Mesenchymal stem cell (in vitro differentiated cells and primary cell): ENCODE measurements at regions not wholly inside any gene's neighbourhood (a gene's known extent, or its start where the extent isn't known, plus 50 kb on each side); places are given as distances from the start of the nearest gene placed in this dataset.

Experiments
- DNase-seq: peaks from one replicate; pipeline ENCODE4 v3.0.0-alpha.2; 2013
- H2AFZ ChIP-seq: one replicate; pipeline ENCODE4 v1.6.1; 2013; ENCODE audit warnings: low read depth, mild to moderate bottlenecking, control low read depth, inconsistent platforms, low read length, moderate library complexity
- H2AK5ac ChIP-seq: 2 replicates; pipeline ENCODE4 v1.6.1; 2013; ENCODE audit warnings: low read length, moderate library complexity, mild to moderate bottlenecking, inconsistent platforms; ENCODE audit not compliant: severe bottlenecking
- H2BK120ac ChIP-seq: one replicate; pipeline ENCODE4 v1.6.1; 2013; ENCODE audit warnings: low read depth, mild to moderate bottlenecking, inconsistent platforms, low read length, moderate library complexity
- H2BK12ac ChIP-seq, 2 experiments: one replicate each; pipeline ENCODE4 v1.6.1; 2013; ENCODE audit warnings: inconsistent platforms in 2 of 2, low read length in 2 of 2, mild to moderate bottlenecking in 2 of 2, moderate library complexity in 2 of 2, control low read depth in 1 of 2
- H2BK15ac ChIP-seq: one replicate; pipeline ENCODE4 v1.6.1; 2013; ENCODE audit warnings: mild to moderate bottlenecking, low read depth, inconsistent platforms; ENCODE audit not compliant: poor library complexity, severe bottlenecking
- H2BK5ac ChIP-seq: 2 replicates; pipeline ENCODE4 v1.6.1; 2013; ENCODE audit warnings: low read depth, mild to moderate bottlenecking, low read length, control low read depth, inconsistent platforms; ENCODE audit not compliant: poor library complexity, severe bottlenecking
- H3K14ac ChIP-seq, 2 experiments: one replicate each; pipeline ENCODE4 v1.6.1; 2013; ENCODE audit warnings: inconsistent platforms in 2 of 2, low read length in 2 of 2, control low read depth in 1 of 2, mild to moderate bottlenecking in 1 of 2, moderate library complexity in 1 of 2
- H3K18ac ChIP-seq, 2 experiments: one replicate each; pipeline ENCODE4 v1.6.1; 2013; ENCODE audit warnings: inconsistent platforms in 2 of 2, low read length in 2 of 2, control low read depth in 1 of 2, low read depth in 1 of 2, mild to moderate bottlenecking in 1 of 2
- H3K23ac ChIP-seq, 2 experiments: one replicate each; pipeline ENCODE4 v1.6.1; 2013; ENCODE audit warnings: inconsistent platforms in 2 of 2, low read length in 2 of 2, mild to moderate bottlenecking in 2 of 2, moderate library complexity in 2 of 2, control low read depth in 1 of 2
- H3K27ac ChIP-seq: 2 replicates; pipeline ENCODE4 v1.5.1; 2013; ENCODE audit warnings: mild to moderate bottlenecking, moderate library complexity, low read length, control low read depth, inconsistent platforms; ENCODE audit not compliant: poor library complexity, severe bottlenecking
- H3K27me3 ChIP-seq, 2 experiments: 2 replicates each; pipeline versions ENCODE4 v1.6.1 to v1.7.0; 2013; ENCODE audit warnings: low read length in 2 of 2, mild to moderate bottlenecking in 2 of 2, moderate library complexity in 2 of 2, control low read depth in 1 of 2, inconsistent platforms in 1 of 2; ENCODE audit not compliant: control insufficient read depth in 1 of 2, insufficient read depth in 1 of 2
- H3K36me3 ChIP-seq, 2 experiments: 2 replicates each; pipeline versions ENCODE4 v1.6.1 to v1.7.0; 2013; ENCODE audit warnings: low read length in 2 of 2, control low read depth in 1 of 2, inconsistent platforms in 1 of 2, low read depth in 1 of 2, mild to moderate bottlenecking in 1 of 2; ENCODE audit not compliant: insufficient read depth in 2 of 2, control insufficient read depth in 1 of 2
- H3K4ac ChIP-seq, 2 experiments: one replicate each; pipeline ENCODE4 v1.6.1; 2013; ENCODE audit warnings: inconsistent platforms in 2 of 2, low read length in 2 of 2, mild to moderate bottlenecking in 2 of 2, moderate library complexity in 2 of 2, control low read depth in 1 of 2, low read depth in 1 of 2
- H3K4me1 ChIP-seq: 2 replicates; pipeline ENCODE4 v1.6.1; 2013; ENCODE audit warnings: low read depth, low read length, control low read depth; ENCODE audit not compliant: control insufficient read depth, insufficient read depth
- H3K4me2 ChIP-seq: 2 replicates; pipeline ENCODE4 v1.6.1; 2013; ENCODE audit warnings: low read length, mild to moderate bottlenecking, inconsistent platforms; ENCODE audit not compliant: poor library complexity, severe bottlenecking
- H3K4me3 ChIP-seq, 2 experiments: 2 replicates each; pipeline versions ENCODE4 v1.5.1 to v1.7.0; 2013; ENCODE audit warnings: low read length in 2 of 2, mild to moderate bottlenecking in 2 of 2, control low read depth in 1 of 2, low read depth in 1 of 2; ENCODE audit not compliant: insufficient read depth in 1 of 2
- H3K79me1 ChIP-seq: replicated peaks from 2 replicates; pipeline ENCODE4 v1.6.1; 2013; ENCODE audit warnings: mild to moderate bottlenecking, control low read depth, low read length, inconsistent platforms; ENCODE audit not compliant: poor library complexity, severe bottlenecking
- H3K9ac ChIP-seq: 2 replicates; pipeline ENCODE4 v1.7.0; 2013; ENCODE audit warnings: mild to moderate bottlenecking, low read length, moderate library complexity
- H3K9me3 ChIP-seq: 2 replicates; pipeline ENCODE4 v1.7.0; 2013; ENCODE audit warnings: mild to moderate bottlenecking, low read length; ENCODE audit not compliant: control insufficient read depth
- H4K8ac ChIP-seq: one replicate; pipeline ENCODE4 v1.6.1; 2013; ENCODE audit warnings: inconsistent platforms, mild to moderate bottlenecking, low read length, moderate library complexity
- H4K91ac ChIP-seq: one replicate; pipeline ENCODE4 v1.6.1; 2013; ENCODE audit warnings: mild to moderate bottlenecking, low read length, inconsistent platforms
- WGBS: methylation state at CpG from one replicate; pipeline ENCODE4 v1.1.7; 2013; ENCODE audit warnings: mixed read lengths; 5-methylcytosine and 5-hydroxymethylcytosine counted together

- H3K23ac ChIP-seq = no peak overlapping the region
- no peak overlapping the region for H2BK15ac ChIP-seq
- WGBS = 54% methylated on average over 3 of the region's 3 CpGs
Observed at GRCh38 chr10:22110761-22111160, 107.1 kb downstream of the EBLN1 start.

GRCh38 chr10:22105270-22105669 is 101.7 kb upstream of the DNAJC1 start:
- Histone ChIP-seq H3K79me1 (no peaks in the 10 kb centered on the region), H3K18ac (no peak overlapping the region), H3K9me3 (no peaks in the 10 kb centered on the region), H2BK5ac (no peak overlapping the region), H3K27me3 (no peaks in the 10 kb centered on the region), H2AK5ac (no peak overlapping the region), H2BK15ac (no peak overlapping the region), H3K14ac (no peak overlapping the region), H3K4me3 (no peak overlapping the region), H4K91ac (no peak overlapping the region), H2AFZ (no peak overlapping the region), H4K8ac (no peak overlapping the region), H2BK120ac (no peak overlapping the region), H3K4me1 (no peaks in the 10 kb centered on the region), H2BK12ac (no peak overlapping the region), H3K27ac (no peak overlapping the region), H3K23ac (no peak overlapping the region), H3K36me3 (no peaks in the 10 kb centered on the region), H3K4ac (no peak overlapping the region), H3K4me2 (no peak overlapping the region), H3K9ac (no peak overlapping the region)
- no peak for DNase-seq
- WGBS = 50% methylated on average over 1 of the region's 4 CpGs

More at GRCh38 chr10:22110761-22111160, 107.1 kb downstream of the EBLN1 start:
- Histone ChIP-seq H3K9ac (no peak overlapping the region), H3K27me3 (no peaks in the 10 kb centered on the region), H3K79me1 (no peaks in the 10 kb centered on the region), H3K14ac (no peak overlapping the region), H4K8ac (no peak overlapping the region), H3K4me1 (no peaks in the 10 kb centered on the region), H3K36me3 (no peaks in the 10 kb centered on the region), H4K91ac (no peak overlapping the region), H3K27ac (no peak overlapping the region), H3K4me2 (no peak overlapping the region), H2AFZ (no peak overlapping the region), H2BK120ac (no peak overlapping the region), H3K4me3 (no peak overlapping the region), H2BK12ac (no peak overlapping the region), H3K18ac (no peak overlapping the region), H3K4ac (no peak overlapping the region), H2AK5ac (no peak overlapping the region), H3K9me3 (no peaks in the 10 kb centered on the region), H2BK5ac (no peak overlapping the region)
- no peak for DNase-seq

- WGBS = 55% methylated on average over 3 of the region's 4 CpGs
- Histone ChIP-seq H3K23ac (no peak overlapping the region), H3K4me3 (no peak overlapping the region)
Observed at GRCh38 chr10:22103701-22104470, 100.4 kb upstream of the DNAJC1 start.

GRCh38 chr10:22097696-22098095 is 94.2 kb upstream of the DNAJC1 start:
- Histone ChIP-seq H3K23ac (no peak overlapping the region), H3K4ac (no peak overlapping the region), H3K4me2 (no peak overlapping the region), H2AFZ (no peak overlapping the region), H3K27ac (no peak overlapping the region), H3K36me3 (no peaks in the 10 kb centered on the region), H2AK5ac (no peak overlapping the region), H3K9me3 (peaks cover 3% of the 10 kb centered on the region), H4K91ac (no peak overlapping the region), H2BK12ac (no peak overlapping the region), H3K79me1 (no peaks in the 10 kb centered on the region), H3K14ac (no peak overlapping the region), H3K4me3 (no peak overlapping the region), H3K27me3 (no peaks in the 10 kb centered on the region), H4K8ac (no peak overlapping the region), H2BK15ac (no peak overlapping the region), H2BK120ac (no peak overlapping the region), H3K9ac (no peak overlapping the region), H3K4me1 (no peaks in the 10 kb centered on the region), H3K18ac (no peak overlapping the region), H2BK5ac (no peak overlapping the region)
- no peak for DNase-seq
- WGBS = 85% methylated on average over 3 of the region's 3 CpGs

More at GRCh38 chr10:22103701-22104470, 100.4 kb upstream of the DNAJC1 start:
- Histone ChIP-seq H3K27me3 (no peaks in the 10 kb centered on the region), H4K91ac (no peak overlapping the region), H3K79me1 (no peaks in the 10 kb centered on the region), H3K4me1 (no peaks in the 10 kb centered on the region), H3K27ac (no peak overlapping the region), H3K9me3 (no peaks in the 10 kb centered on the region), H3K18ac (no peak overlapping the region), H2BK15ac (no peak overlapping the region), H4K8ac (no peak overlapping the region), H2BK120ac (no peak overlapping the region), H3K9ac (no peak overlapping the region), H3K36me3 (no peaks in the 10 kb centered on the region), H2AFZ (no peak overlapping the region), H2AK5ac (no peak overlapping the region), H2BK5ac (no peak overlapping the region), H3K4ac (no peak overlapping the region), H2BK12ac (no peak overlapping the region), H3K14ac (peak overlapping the region in 1 of 2 experiments; percentile 48), H3K4me2 (no peak overlapping the region)
- no peak for DNase-seq
